ENCODE measurements at regions not wholly inside any gene's neighbourhood (a gene's known extent, or its start where the extent isn't known, plus 50 kb on each side); places are given as distances from the start of the nearest gene placed in this dataset.

DNA sequence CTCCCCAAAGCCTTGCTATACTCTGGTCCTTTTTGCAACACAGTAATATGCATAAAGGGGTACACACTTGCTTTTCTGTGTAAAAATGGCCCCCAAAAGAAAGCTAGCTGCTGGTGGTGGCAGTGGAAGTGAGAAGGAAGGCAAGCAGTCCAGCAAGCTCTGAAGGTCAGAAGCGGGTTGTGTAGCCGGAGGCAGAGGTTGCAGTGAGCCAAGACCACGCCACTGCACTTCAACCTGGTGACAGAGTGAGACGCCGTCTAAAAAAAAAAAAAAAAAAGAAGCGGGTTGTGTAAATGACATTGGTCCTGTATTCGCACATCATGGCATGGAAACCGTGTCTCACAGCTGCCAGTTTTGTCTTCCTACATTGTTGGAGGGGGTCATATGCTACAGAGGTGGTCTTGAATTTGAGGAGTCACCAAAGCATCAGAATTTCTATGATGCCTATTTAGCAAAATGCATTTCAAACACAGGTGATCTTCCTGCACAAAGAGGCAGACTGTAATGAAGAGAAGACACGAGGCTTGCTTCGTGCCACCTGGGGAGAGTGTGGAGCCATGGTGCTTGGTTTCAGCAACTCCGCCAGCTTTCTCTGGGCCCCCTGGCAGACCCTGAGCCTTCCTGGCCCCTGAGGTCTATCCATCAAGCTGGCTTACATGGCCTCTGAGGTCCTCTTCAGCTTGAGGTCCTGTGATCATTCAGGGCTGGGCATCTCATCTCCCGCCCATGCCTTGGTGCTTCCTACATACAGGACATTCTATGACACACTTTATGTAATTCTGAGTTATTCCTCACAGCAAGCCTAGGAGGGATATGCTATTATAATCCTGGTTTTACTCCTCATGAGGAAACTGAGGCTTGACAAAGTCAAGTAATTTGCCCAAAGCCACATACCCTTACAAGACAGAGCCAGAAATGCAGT is 71.0 kb downstream of the TOMM20 start:
- TF ChIP-seq EZH2phosphoT487 (IDR thresholded peaks at IDR 0.05; ENCODE audit: borderline replicate concordance, low read depth, low read length) (no peak), CTCF (conservative IDR thresholded peaks at IDR 0.05; ENCODE audit: low read length) (no peak)

Measured in OCI-LY7 (cell line).